Skeletal muscle satellite cell (primary cell): ENCODE measurements at regions not wholly inside any gene's neighbourhood (a gene's known extent, or its start where the extent isn't known, plus 50 kb on each side); places are given as distances from the start of the nearest gene placed in this dataset.

Experiments used
- H3K27me3 ChIP-seq: 2 replicates; pipeline ENCODE4 v1.7.0; 2013; ENCODE audit warnings: low read length; ENCODE audit not compliant: control insufficient read depth, insufficient read depth
- H3K36me3 ChIP-seq: 2 replicates; pipeline ENCODE4 v1.7.0; 2013; ENCODE audit warnings: mild to moderate bottlenecking, control low read depth, low read length; ENCODE audit not compliant: insufficient read depth
- H3K4me1 ChIP-seq: 2 replicates; pipeline ENCODE4 v1.7.0; 2013; ENCODE audit warnings: low read length; ENCODE audit not compliant: control insufficient read depth, insufficient read depth
- H3K4me2 ChIP-seq: 2 replicates; pipeline ENCODE4 v1.7.0; 2013; ENCODE audit warnings: mild to moderate bottlenecking, low read length
- H3K4me3 ChIP-seq: 2 replicates; pipeline ENCODE4 v1.7.0; 2013; ENCODE audit warnings: low read length
- H3K9ac ChIP-seq: 2 replicates; pipeline ENCODE4 v1.7.0; 2013; ENCODE audit warnings: mild to moderate bottlenecking, low read depth, low read length, moderate library complexity
- H3K9me3 ChIP-seq: replicated peaks from 2 replicates; pipeline ENCODE4 v1.7.0; 2013; ENCODE audit warnings: mild to moderate bottlenecking, control low read depth, low read length

DNA sequence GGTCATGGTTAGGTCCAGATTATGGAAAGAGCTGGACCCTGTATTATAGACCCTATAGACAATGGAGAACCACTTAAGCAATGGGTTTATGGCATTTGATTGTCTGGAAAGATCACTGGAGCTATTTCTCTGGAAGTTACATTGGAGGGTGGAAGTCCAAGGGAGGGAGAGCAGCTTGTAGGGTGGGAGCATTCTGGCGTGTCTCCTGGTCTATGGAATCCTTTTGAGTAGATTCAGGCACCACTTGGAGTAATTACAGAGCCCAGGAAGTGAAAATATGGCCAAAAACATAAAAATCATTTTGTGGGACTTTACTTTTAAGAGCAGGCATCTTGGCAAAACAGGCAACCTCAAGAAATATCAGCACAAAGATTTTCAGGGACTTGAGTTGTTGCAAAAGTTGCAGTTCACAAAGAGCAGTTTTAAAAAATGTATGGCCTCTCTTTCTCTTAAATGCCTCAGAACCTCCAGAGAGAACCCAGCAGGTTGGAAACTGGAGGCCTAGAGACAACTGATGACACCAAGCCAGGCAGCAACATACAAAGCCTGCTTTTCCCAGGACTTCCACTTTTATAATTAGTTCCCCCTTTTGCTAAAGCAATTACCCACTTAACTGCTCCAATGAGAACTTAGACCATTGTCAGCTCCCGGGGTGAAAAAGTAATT lies 331.0 kb downstream of the MYCN start:
- Histone ChIP-seq H3K4me3 (no peak overlapping the region), H3K9me3 (no peaks in the 10 kb centered on the region), H3K4me2 (no peak overlapping the region)

DNA sequence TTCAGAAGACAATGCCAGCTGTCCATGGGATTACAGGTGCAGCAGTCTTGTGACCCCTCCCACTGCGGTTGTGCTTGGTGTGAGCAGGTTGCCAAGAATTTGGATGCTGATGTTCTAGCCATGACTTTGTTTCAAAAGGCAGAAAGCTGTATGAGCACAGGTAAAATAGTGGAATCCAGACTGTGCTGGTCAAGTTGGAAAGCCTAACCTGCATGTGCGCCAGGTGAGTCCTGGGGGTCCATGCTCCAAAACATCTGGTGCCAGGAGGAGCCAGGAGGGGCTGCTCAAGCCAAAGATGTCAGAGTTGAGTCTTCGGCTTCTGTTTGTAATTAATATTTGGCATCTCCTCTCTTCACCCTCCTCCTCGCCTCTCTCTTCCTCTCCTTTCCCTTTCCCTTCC lies 330.1 kb downstream of the MYCN start:
- no peaks in the 10 kb centered on the region for H3K27me3 ChIP-seq

More for the DNA sequence above, 331.0 kb downstream of the MYCN start:
- H3K9ac ChIP-seq: no peak overlapping the region
- H3K36me3 ChIP-seq: no peaks in the 10 kb centered on the region
- no peaks in the 10 kb centered on the region for H3K27me3 ChIP-seq
- no peaks in the 10 kb centered on the region for H3K4me1 ChIP-seq

DNA sequence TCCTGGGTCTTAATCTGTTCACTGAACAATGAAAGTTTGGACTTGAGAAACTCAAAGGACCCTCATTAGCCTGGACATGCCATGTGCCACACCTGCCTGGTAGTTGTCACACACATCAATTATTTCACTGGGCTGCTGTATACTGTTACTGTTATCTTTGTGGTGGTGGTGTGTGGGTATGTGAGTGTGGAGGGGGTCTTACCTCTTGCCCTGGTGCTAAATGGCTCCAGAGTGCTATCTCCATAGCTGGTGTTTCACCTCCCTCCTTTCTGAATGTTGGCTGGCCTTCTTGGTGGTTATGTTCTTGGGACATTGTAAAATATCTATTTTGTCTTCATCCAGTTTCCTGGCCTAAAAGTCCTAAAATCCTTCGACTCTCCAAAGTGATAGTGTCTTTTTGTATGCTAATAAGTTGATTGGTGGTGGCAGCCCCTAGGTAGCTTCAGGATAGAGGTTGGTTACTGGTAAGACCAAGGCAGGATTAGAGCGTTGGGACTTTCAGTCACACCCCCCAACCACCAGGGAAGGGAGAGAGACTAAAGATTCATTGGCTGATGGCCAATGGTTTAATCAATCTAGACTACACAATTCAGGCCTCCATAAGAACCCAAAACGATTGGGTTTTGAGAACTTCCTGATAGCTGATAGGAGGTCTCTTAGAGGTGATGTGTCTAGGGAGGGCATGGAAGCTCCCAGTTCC lies 328.1 kb downstream of the MYCN start:
- Histone ChIP-seq H3K4me3 (no peak overlapping the region), H3K27me3 (no peaks in the 10 kb centered on the region), H3K9me3 (no peaks in the 10 kb centered on the region), H3K36me3 (no peaks in the 10 kb centered on the region), H3K4me2 (no peak overlapping the region), H3K9ac (no peak overlapping the region), H3K4me1 (no peaks in the 10 kb centered on the region)

More for the DNA sequence above, 330.1 kb downstream of the MYCN start:
- Histone ChIP-seq H3K36me3 (no peaks in the 10 kb centered on the region), H3K4me3 (no peak overlapping the region), H3K9me3 (no peaks in the 10 kb centered on the region), H3K9ac (no peak overlapping the region), H3K4me1 (no peaks in the 10 kb centered on the region), H3K4me2 (no peak overlapping the region)

DNA sequence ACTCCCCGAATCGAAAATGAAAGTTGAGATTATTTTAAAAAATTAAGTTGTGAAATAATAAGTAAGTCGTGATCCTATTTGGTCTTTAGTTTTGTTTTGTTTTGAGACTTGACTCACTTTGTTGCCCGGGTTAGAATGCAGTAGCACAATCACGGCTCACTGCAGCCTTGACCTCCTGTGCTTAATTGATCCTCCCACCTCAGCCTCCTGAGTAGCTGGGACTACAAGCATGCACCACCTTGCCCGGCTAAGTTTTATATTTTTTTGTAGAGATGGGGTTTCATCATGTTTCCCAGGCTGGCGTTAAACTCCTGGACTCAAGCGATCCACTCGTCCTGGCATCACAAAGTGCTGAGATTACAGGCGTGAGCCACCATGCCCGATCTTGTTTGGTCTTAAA lies 326.2 kb downstream of the MYCN start:
- H3K36me3 ChIP-seq: no peaks in the 10 kb centered on the region
- no peak overlapping the region for H3K4me2 ChIP-seq
- no peaks in the 10 kb centered on the region for H3K9me3 ChIP-seq
- H3K9ac ChIP-seq: no peak overlapping the region
- H3K4me1 ChIP-seq: no peaks in the 10 kb centered on the region
- no peaks in the 10 kb centered on the region for H3K27me3 ChIP-seq
- H3K4me3 ChIP-seq: no peak overlapping the region

DNA sequence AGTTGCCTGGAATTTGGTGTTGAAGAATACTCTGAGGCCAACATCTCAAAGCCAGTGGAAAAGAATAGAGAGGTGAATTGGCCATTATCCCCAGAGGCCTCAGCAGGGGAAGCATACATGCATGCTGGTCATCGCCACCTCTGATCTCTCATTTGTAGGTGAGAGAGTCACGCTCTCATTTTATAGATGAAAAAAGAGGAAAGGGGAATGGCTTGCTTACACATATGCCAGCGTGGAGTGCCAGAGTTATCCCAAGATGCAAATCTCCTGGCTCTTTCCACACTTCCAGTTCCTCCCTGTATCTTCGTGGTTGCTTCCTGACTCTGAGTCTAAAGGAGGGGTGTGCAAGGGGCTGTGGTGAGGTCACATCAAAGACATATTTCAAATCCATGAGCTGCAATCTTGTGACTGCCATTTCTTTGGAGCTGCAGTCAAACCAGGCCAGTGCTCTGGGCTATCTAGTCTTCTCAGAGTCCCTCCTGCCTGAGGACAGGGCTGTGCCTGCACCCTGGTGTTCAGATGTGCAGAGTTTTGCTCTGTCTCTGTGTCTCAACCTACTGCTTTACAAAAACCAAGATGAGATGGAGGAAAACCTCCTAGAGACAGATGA lies 324.7 kb downstream of the MYCN start:
- no peak overlapping the region for H3K9ac ChIP-seq
- H3K27me3 ChIP-seq: no peaks in the 10 kb centered on the region
- H3K4me3 ChIP-seq: no peak overlapping the region
- H3K4me1 ChIP-seq: no peaks in the 10 kb centered on the region
- H3K9me3 ChIP-seq: no peaks in the 10 kb centered on the region
- H3K36me3 ChIP-seq: no peaks in the 10 kb centered on the region
- H3K4me2 ChIP-seq: no peak overlapping the region

DNA sequence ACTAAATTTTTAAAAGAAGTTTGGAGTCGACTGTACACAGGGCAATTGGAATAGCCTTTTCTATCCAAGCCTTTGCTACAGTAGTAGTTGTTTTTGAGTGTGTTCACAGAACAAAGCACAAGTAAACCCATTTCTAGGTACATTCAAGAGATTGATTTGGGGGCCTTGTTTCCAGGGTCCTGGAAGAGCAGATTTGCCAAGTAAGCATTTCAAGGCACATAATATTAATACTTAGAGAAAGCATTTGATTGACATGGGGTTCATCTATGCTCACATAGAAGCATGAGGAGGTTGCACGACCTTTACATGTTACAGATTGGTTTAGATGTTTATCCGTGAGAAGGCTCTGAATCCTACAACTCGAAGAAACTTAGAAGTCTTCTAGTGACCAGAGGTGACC lies 324.1 kb downstream of the MYCN start:
- Histone ChIP-seq H3K4me1 (no peaks in the 10 kb centered on the region), H3K36me3 (no peaks in the 10 kb centered on the region), H3K4me3 (no peak overlapping the region), H3K27me3 (no peaks in the 10 kb centered on the region), H3K9me3 (no peaks in the 10 kb centered on the region), H3K9ac (no peak overlapping the region), H3K4me2 (no peak overlapping the region)

DNA sequence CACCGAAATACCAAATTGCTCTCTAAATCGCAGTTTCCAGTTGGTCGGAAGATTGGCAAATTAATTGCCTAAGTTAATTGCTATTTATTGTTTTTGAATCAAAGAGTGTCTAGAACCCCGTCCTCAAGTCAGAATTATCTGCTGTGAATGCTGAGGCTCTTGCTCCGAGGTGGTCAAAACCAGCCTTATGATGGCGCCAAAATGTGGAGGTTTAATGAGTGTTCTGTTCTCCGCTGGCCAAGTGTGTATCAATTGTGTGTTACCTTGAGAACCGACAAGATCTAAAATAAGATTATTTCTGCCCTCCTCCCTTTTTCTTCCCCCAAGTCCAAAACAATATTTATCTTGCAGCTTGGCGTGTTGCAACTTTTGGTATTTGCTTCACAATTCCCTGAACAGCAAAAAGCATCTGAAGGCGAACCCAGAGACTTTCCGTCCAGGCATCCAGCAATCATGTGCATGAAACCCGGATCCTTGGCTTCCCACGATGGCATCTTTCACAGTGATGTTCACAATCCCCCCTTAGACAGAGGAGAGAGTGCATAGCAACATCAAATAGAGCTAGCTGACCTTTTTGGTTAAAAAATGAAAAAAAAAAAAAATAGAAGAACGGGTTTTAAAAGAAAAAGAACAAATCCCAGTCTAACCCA lies 323.0 kb downstream of the MYCN start:
- Histone ChIP-seq H3K9ac (no peak overlapping the region), H3K4me3 (no peak overlapping the region), H3K4me2 (no peak overlapping the region), H3K9me3 (no peaks in the 10 kb centered on the region), H3K4me1 (no peaks in the 10 kb centered on the region), H3K27me3 (no peaks in the 10 kb centered on the region), H3K36me3 (no peaks in the 10 kb centered on the region)

DNA sequence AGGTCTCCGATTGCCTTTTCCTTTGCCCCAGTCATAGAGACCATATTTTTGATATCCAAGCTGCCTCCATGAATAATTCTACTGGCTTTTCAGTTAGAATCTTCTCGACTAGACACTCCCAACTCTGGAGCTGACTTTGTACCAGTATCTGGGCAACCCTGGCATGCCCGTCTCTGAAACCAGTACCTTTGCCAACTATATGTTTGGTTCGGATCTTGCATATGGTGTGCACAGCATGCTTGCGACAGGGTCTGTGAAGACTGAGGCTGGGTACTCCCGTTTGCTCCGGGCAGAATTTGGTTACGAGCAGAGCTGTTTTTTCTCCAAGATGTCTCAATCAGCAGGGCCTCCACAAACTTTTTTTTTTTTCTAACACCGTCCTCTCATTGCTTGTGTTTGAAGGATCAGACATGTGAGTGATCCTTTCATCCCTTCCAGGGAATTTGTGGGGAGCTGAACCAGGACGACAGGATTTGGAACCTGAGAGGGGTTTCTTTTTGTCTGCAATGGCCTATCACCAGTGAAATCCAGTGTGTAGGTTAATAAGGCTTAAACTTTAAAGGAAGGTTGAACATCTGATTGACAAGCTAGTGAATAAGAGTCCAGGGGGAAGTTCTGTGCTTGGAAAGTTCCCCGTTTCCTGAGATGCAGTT lies 322.3 kb downstream of the MYCN start:
- no peak overlapping the region for H3K4me2 ChIP-seq
- no peak overlapping the region for H3K9ac ChIP-seq
- peaks cover 3% of the 10 kb centered on the region for H3K4me1 ChIP-seq
- no peak overlapping the region for H3K4me3 ChIP-seq
- H3K36me3 ChIP-seq: no peaks in the 10 kb centered on the region
- H3K9me3 ChIP-seq: no peaks in the 10 kb centered on the region
- no peaks in the 10 kb centered on the region for H3K27me3 ChIP-seq

DNA sequence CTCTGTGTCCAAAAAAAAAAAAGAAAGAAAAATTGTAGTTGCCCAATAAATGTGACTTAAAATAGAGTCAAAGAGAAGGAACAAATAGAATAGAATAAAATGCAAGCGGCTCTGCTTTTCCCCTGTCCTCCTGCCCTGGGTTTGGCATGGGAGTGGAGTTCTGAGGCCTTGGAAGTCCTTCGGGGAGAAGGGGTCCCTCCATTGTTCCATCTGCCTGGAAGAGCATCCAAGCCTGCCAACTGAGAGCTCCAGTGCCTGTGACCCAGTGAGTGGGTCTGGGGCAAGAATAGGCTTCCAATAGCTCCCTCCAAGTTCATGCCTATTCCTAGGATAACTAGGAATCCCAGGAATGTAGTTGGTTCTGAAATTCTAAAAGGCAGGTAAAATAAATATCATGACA lies 321.4 kb downstream of the MYCN start:
- Histone ChIP-seq H3K4me2 (no peak overlapping the region), H3K4me3 (no peak overlapping the region), H3K9ac (no peak overlapping the region), H3K27me3 (no peaks in the 10 kb centered on the region), H3K9me3 (no peaks in the 10 kb centered on the region), H3K4me1 (peaks cover 6% of the 10 kb centered on the region), H3K36me3 (no peaks in the 10 kb centered on the region)

DNA sequence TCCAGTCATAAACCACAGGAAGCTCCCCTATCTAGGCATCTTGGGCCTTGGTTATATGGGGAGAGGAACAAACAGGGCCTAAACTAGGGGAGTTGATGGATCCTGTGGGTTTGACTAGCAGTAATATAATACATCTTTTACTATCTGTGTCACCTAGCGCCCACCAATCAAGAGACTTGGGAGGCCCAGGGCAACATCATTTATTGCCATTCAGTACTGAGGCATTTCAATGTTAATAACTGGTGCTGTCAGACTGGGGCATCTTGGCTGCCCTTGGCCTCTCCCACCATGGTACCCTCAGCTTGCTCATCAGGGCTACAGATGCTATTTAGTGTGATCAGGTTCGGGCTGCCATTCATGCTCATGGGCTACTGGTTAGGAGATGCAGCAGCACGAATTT lies 320.7 kb downstream of the MYCN start:
- Histone ChIP-seq H3K4me2 (no peak overlapping the region), H3K4me1 (peaks cover 6% of the 10 kb centered on the region), H3K4me3 (no peak overlapping the region), H3K36me3 (no peaks in the 10 kb centered on the region), H3K9ac (no peak overlapping the region), H3K9me3 (no peaks in the 10 kb centered on the region), H3K27me3 (no peaks in the 10 kb centered on the region)
